Astrocyte (in vitro differentiated cells and primary cell): ENCODE measurements at regions not wholly inside any gene's neighbourhood (a gene's known extent, or its start where the extent isn't known, plus 50 kb on each side); places are given as distances from the start of the nearest gene placed in this dataset.

Experiments used
- DNase-seq: peaks from one replicate; pipeline ENCODE4 v3.0.0-alpha.2; 2010; ENCODE audit warnings: low read depth
- FAIRE-seq: peaks from 2 replicates; lab custom pipeline; 2011; peaks lifted over from hg19 to GRCh38; lab: Jason Lieb, UNC
- H2AFZ ChIP-seq: 2 replicates; pipeline ENCODE4 v1.6.0; 2012; ENCODE audit warnings: low read depth, low read length, inconsistent platforms
- H3K27ac ChIP-seq: 2 replicates; pipeline ENCODE4 v1.5.1; 2011; ENCODE audit warnings: low read depth, low read length, inconsistent platforms
- H3K27me3 ChIP-seq: 2 replicates; pipeline ENCODE4 v1.6.0; 2011; ENCODE audit warnings: low read length, inconsistent platforms; ENCODE audit not compliant: insufficient read depth
- H3K36me3 ChIP-seq: 2 replicates; pipeline ENCODE4 v1.5.1; 2011; ENCODE audit warnings: low read length, inconsistent platforms; ENCODE audit not compliant: insufficient read depth
- H3K4me1 ChIP-seq: 2 replicates; pipeline ENCODE4 v1.5.1; 2011; ENCODE audit warnings: low read length, inconsistent platforms; ENCODE audit not compliant: insufficient read depth
- H3K4me2 ChIP-seq: 2 replicates; pipeline ENCODE4 v1.6.0; 2012; ENCODE audit warnings: low read length, inconsistent platforms
- H3K4me3 ChIP-seq: 2 replicates; pipeline ENCODE4 v1.5.1; 2011; ENCODE audit warnings: low read depth, mild to moderate bottlenecking, low read length, inconsistent platforms; ENCODE audit not compliant: insufficient read depth
- H3K79me2 ChIP-seq: 2 replicates; pipeline ENCODE4 v1.6.0; 2012; ENCODE audit warnings: mild to moderate bottlenecking, low read length, inconsistent platforms; ENCODE audit not compliant: insufficient read depth
- H3K9ac ChIP-seq: 2 replicates; pipeline ENCODE4 v1.6.0; 2012; ENCODE audit warnings: mild to moderate bottlenecking, low read length, inconsistent platforms
- H3K9me3 ChIP-seq: 2 replicates; pipeline ENCODE4 v1.5.1; 2012; ENCODE audit warnings: low read depth, mild to moderate bottlenecking, low read length, inconsistent platforms; ENCODE audit not compliant: insufficient read depth
- H4K20me1 ChIP-seq: 2 replicates; pipeline ENCODE4 v1.6.0; 2012; ENCODE audit warnings: low read length, inconsistent platforms; ENCODE audit not compliant: insufficient read depth
- H3K27ac Mint-ChIP-seq: one replicate; pipeline ENCODE4 v1.8.0; 2021; ENCODE audit warnings: mild to moderate bottlenecking, mixed read lengths; ENCODE audit not compliant: unreplicated experiment
- H3K27me3 Mint-ChIP-seq: one replicate; pipeline ENCODE4 v1.8.0; 2021; ENCODE audit warnings: low read depth, mixed read lengths; ENCODE audit not compliant: unreplicated experiment
- H3K36me3 Mint-ChIP-seq: one replicate; pipeline ENCODE4 v1.8.0; 2021; ENCODE audit warnings: low read depth, mixed read lengths; ENCODE audit not compliant: unreplicated experiment
- H3K4me1 Mint-ChIP-seq: one replicate; pipeline ENCODE4 v1.8.0; 2021; ENCODE audit warnings: low read depth, mixed read lengths; ENCODE audit not compliant: unreplicated experiment
- H3K4me3 Mint-ChIP-seq: one replicate; pipeline ENCODE4 v1.8.0; 2021; ENCODE audit warnings: mild to moderate bottlenecking, moderate library complexity, mixed read lengths; ENCODE audit not compliant: unreplicated experiment
- H3K9me3 Mint-ChIP-seq: one replicate; pipeline ENCODE4 v1.8.0; 2021; ENCODE audit warnings: mild to moderate bottlenecking, mixed read lengths; ENCODE audit not compliant: unreplicated experiment
- EZH2 ChIP-seq: IDR thresholded peaks from 2 replicates; pipeline ENCODE4 v1.6.1; 2012; ENCODE audit warnings: mild to moderate bottlenecking, low read length, inconsistent platforms; ENCODE audit not compliant: insufficient read depth
- TF ChIP-seq, protein P1 (sequence below): IDR thresholded peaks from 2 replicates; pipeline ENCODE4 v1.5.1; 2011; ENCODE audit warnings: low read depth, mild to moderate bottlenecking, inconsistent platforms, low read length, moderate library complexity; ENCODE audit not compliant: insufficient read depth

DNA sequence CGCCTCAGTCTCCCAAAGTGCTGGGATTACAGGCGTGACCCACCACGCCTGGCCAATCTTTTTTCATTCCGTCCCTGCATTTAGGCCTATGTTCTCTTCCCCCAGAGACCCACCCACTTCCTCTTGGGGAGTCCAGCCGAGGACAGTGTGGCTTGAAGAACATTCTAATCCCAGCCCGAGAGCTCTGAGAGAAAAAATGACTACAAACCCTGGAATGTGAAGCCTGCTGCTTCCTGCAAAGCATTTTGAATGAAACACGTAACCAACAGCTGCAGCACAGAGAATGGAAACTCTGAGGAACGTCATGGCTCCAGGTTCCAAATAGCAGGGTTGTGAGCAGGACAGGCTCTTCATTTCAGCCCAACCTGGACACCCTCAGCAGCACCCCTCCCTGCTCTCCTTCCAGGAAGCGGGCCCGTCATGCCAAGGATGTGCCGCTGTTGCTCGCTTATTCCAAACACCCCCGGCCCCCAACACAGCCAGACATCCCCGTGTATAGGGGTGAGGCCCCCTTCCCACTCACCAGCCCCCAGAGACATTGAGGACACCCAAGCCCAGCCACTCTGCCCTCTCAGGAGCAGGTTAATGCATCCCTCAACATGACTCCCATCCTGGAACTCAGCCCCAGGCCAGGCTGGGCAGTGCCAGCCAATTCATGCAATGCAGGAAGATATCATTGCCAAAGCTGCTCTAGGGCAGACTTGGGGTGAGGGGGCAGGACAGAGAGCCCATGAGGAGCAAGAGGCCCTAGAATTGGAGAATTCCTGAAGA is 139.8 kb downstream of the ZFP36L2 start:
- H3K27me3 Mint-ChIP-seq, result no peaks in the 10 kb centered on the region
- DNase-seq (peak; percentile 100), FAIRE-seq (peak; percentile 96)
- peak overlapping the region; percentile 93 for H3K27ac ChIP-seq
- H2AFZ ChIP-seq, result peak overlapping the region; percentile 40
- H3K4me1 Mint-ChIP-seq, result peaks cover 67% of the 10 kb centered on the region
- peak overlapping the region; percentile 74 for H3K9ac ChIP-seq
- TF ChIP-seq, protein P1, sequence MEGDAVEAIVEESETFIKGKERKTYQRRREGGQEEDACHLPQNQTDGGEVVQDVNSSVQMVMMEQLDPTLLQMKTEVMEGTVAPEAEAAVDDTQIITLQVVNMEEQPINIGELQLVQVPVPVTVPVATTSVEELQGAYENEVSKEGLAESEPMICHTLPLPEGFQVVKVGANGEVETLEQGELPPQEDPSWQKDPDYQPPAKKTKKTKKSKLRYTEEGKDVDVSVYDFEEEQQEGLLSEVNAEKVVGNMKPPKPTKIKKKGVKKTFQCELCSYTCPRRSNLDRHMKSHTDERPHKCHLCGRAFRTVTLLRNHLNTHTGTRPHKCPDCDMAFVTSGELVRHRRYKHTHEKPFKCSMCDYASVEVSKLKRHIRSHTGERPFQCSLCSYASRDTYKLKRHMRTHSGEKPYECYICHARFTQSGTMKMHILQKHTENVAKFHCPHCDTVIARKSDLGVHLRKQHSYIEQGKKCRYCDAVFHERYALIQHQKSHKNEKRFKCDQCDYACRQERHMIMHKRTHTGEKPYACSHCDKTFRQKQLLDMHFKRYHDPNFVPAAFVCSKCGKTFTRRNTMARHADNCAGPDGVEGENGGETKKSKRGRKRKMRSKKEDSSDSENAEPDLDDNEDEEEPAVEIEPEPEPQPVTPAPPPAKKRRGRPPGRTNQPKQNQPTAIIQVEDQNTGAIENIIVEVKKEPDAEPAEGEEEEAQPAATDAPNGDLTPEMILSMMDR, result no peak
- no peak for TF ChIP-seq EZH2
- H3K36me3 Mint-ChIP-seq, result peaks cover 7% of the 10 kb centered on the region
- H3K4me2 ChIP-seq, result peak overlapping the region; percentile 69
- H3K4me3 ChIP-seq, result no peak overlapping the region
- no peaks in the 10 kb centered on the region for H4K20me1 ChIP-seq
- no peaks in the 10 kb centered on the region for H3K36me3 ChIP-seq
- H3K4me1 ChIP-seq, result peaks cover 65% of the 10 kb centered on the region
- H3K4me3 Mint-ChIP-seq, result peak overlapping the region; percentile 37
- peak overlapping the region; percentile 99 for H3K27ac Mint-ChIP-seq
- no peaks in the 10 kb centered on the region for H3K27me3 ChIP-seq
- no peaks in the 10 kb centered on the region for H3K79me2 ChIP-seq
- peaks cover 10% of the 10 kb centered on the region for H3K9me3 Mint-ChIP-seq
- H3K9me3 ChIP-seq, result peaks cover 7% of the 10 kb centered on the region

DNA sequence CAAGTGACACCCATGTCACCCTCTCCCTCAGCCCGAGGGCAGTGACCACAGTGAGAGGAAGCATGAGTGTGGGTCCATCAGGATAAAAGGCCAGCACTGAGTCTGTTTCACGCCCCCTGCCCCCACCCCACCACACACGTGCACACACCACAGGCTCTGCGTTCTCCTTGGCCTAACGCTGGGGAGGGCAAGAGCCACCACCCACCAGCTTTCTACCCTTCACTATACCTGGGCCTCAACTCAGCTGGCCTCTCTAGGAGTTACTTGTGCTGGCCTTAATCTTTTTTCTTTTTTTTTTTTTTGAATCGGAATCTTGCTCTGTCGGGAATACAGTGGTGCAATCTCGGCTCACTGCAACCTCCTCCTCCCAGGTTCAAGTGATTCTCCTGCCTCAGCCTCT is 140.5 kb downstream of the ZFP36L2 start:
- H3K4me2 ChIP-seq, result peak overlapping the region; percentile 27

More for the DNA sequence above, 140.5 kb downstream of the ZFP36L2 start:
- Histone ChIP-seq H3K4me3 (no peak overlapping the region), H3K79me2 (no peaks in the 10 kb centered on the region), H2AFZ (no peak overlapping the region), H3K27ac (peak overlapping the region; percentile 93), H3K9me3 (peaks cover 7% of the 10 kb centered on the region), H3K36me3 (no peaks in the 10 kb centered on the region), H3K27me3 (no peaks in the 10 kb centered on the region), H3K9ac (peak overlapping the region; percentile 57), H3K4me1 (peaks cover 67% of the 10 kb centered on the region), H4K20me1 (no peaks in the 10 kb centered on the region)
- Mint-ChIP-seq H3K9me3 (peaks cover 9% of the 10 kb centered on the region), H3K4me3 (peak overlapping the region; percentile 20), H3K27me3 (no peaks in the 10 kb centered on the region), H3K36me3 (peaks cover 7% of the 10 kb centered on the region), H3K4me1 (peaks cover 70% of the 10 kb centered on the region), H3K27ac (peak overlapping the region; percentile 99)
- DNase-seq (no peak), FAIRE-seq (no peak)
- TF ChIP-seq EZH2, result no peak
- TF ChIP-seq, protein P1, result no peak
